ENCODE measurements at regions not wholly inside any gene's neighbourhood (a gene's known extent, or its start where the extent isn't known, plus 50 kb on each side); places are given as distances from the start of the nearest gene placed in this dataset.

DNA sequence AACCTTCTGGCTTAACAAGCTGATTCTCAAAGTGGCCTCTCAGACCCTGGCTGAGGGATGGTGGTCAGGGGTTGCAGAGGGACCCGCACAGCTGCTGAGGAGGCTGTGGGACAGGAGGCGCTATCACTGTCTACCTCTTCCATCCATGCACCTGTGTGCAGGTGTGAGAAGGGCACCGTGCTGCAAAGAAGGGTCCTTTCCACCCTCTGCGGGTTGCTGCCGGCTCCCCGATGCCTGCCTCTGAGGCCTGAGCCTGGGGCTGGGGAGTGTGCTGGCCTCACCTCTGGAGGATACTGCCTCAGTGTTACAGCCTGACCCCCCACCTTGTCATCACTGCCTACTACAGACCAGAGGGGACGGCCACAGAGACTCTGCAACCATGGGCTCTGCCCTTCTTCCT lies 66.1 kb upstream of the B3GAT1 start:
- Mint-ChIP-seq H3K27me3 (ENCODE audit: low read depth) (peaks cover 41% of the 10 kb centered on the region), H3K36me3 (ENCODE audit: insufficient read depth in 1 of 3, low read depth in 3 of 3) (no peaks in the 10 kb centered on the region), H3K9me3 (no peaks in the 10 kb centered on the region; a peak in 1 of 5 replicates), H3K4me1 (peaks cover 28 to 35% of the 10 kb centered on the region in 2 experiments), H3K27ac (no peak overlapping the region), H3K4me3 (no peak overlapping the region)
- peak; percentile 25 for DNase-seq
- no peak overlapping the region for H2BK12ac ChIP-seq (ENCODE audit: insufficient read length, low read depth, low read length)
- H3K27ac ChIP-seq (ENCODE audit: insufficient read length, low read depth, low read length) = no peak overlapping the region
- H3K9me3 ChIP-seq (ENCODE audit: control insufficient read depth, low read depth, low read length) = no peaks in the 10 kb centered on the region
- no peak overlapping the region for H2BK120ac ChIP-seq (ENCODE audit: low read depth, low read length, poor library complexity, severe bottlenecking)
- no peak overlapping the region for H3K23ac ChIP-seq (ENCODE audit: insufficient read length, low read depth, low read length)
- H3K4me2 ChIP-seq (ENCODE audit: insufficient read depth, insufficient read length, low read length) = no peak overlapping the region
- no peak overlapping the region for H4K91ac ChIP-seq (ENCODE audit: insufficient read length, low read depth, low read length)
- no peak overlapping the region for H2AK5ac ChIP-seq (ENCODE audit: insufficient read length, low read length)
- no CpG with 5 or more reads among the region's 7 CpGs for WGBS (ENCODE audit: extremely low coverage, insufficient read length, low lambda C conversion rate)
- no peak overlapping the region for H2BK15ac ChIP-seq (ENCODE audit: low read depth, low read length)
- TF ChIP-seq, protein P1, sequence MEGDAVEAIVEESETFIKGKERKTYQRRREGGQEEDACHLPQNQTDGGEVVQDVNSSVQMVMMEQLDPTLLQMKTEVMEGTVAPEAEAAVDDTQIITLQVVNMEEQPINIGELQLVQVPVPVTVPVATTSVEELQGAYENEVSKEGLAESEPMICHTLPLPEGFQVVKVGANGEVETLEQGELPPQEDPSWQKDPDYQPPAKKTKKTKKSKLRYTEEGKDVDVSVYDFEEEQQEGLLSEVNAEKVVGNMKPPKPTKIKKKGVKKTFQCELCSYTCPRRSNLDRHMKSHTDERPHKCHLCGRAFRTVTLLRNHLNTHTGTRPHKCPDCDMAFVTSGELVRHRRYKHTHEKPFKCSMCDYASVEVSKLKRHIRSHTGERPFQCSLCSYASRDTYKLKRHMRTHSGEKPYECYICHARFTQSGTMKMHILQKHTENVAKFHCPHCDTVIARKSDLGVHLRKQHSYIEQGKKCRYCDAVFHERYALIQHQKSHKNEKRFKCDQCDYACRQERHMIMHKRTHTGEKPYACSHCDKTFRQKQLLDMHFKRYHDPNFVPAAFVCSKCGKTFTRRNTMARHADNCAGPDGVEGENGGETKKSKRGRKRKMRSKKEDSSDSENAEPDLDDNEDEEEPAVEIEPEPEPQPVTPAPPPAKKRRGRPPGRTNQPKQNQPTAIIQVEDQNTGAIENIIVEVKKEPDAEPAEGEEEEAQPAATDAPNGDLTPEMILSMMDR (conservative IDR thresholded peaks at IDR 0.05) = no peak
- no peak overlapping the region for H4K8ac ChIP-seq (replicated peaks; ENCODE audit: insufficient read length, low read depth, low read length)
- H3K79me1 ChIP-seq (ENCODE audit: insufficient read depth, low read depth, low read length, poor library complexity, severe bottlenecking) = no peaks in the 10 kb centered on the region
- no peaks in the 10 kb centered on the region; the same call in 1 of the 2 replicates for H3K27me3 ChIP-seq (ENCODE audit: insufficient read depth, low read length)
- H4K5ac ChIP-seq (ENCODE audit: insufficient read length, low read depth, low read length) = no peak overlapping the region
- H2BK5ac ChIP-seq (ENCODE audit: insufficient read length, low read length) = no peak overlapping the region
- no peaks in the 10 kb centered on the region for H3K79me2 ChIP-seq (ENCODE audit: insufficient read depth, low read length)
- H3T11ph ChIP-seq (ENCODE audit: low read length) = no peak overlapping the region
- H3K18ac ChIP-seq (ENCODE audit: insufficient read length, low read depth, low read length) = no peak overlapping the region
- H3K14ac ChIP-seq (ENCODE audit: insufficient read depth, low read length) = no peak overlapping the region
- H4K20me1 ChIP-seq (ENCODE audit: control insufficient read depth, insufficient read depth, insufficient read length) = no peaks in the 10 kb centered on the region
- no peak overlapping the region for H2AFZ ChIP-seq (ENCODE audit: low read length)
- H3K4me1 ChIP-seq (ENCODE audit: insufficient read depth, low read length) = peaks cover 6% of the 10 kb centered on the region; the same call in 1 of the 2 replicates
- H3K56ac ChIP-seq (ENCODE audit: insufficient read length, low read depth, low read length) = no peak overlapping the region
- no peak overlapping the region for H2BK20ac ChIP-seq (ENCODE audit: low read depth, low read length, poor library complexity, severe bottlenecking)
- no peak overlapping the region for H3K9ac ChIP-seq (ENCODE audit: extremely low read depth, insufficient read length, low read length)
- H3K23me2 ChIP-seq (ENCODE audit: insufficient read length, low read depth, low read length, poor library complexity, severe bottlenecking) = no peaks in the 10 kb centered on the region
- H3K4ac ChIP-seq (ENCODE audit: low read depth, low read length) = no peak overlapping the region
